IMR-90 (cell line): ENCODE measurements at regions not wholly inside any gene's neighbourhood (a gene's known extent, or its start where the extent isn't known, plus 50 kb on each side); places are given as distances from the start of the nearest gene placed in this dataset.

Experiments
- ATAC-seq: fragments of 200-7000 bp; cut with Tn5 transposase; 2 replicates; pipeline ENCODE4 v1.9.1; 2020; ENCODE audit warnings: low read depth, mild to moderate bottlenecking, moderate library complexity
- BruUV-seq: library from RNA; stranded (reverse); fragments of 400-500 nt; replicated peaks from 2 replicates; lab custom pipeline; 2021; lab: Mats Ljungman, UMichigan
- CTCF ChIA-PET: fragments of 300-600 bp; formaldehyde crosslinking; extraction: SDS; loops from one replicate; lab custom pipeline; 2021; ENCODE audit warnings: antibody characterized with exemption; lab: Yijun Ruan, JAX
- POLR2A ChIA-PET: fragments of 300-600 bp; sonication (Branson Sonifier 250); formaldehyde crosslinking; loops from one replicate; lab custom pipeline; 2022; ENCODE audit warnings: antibody characterized with exemption; ENCODE audit not compliant: unreplicated experiment; lab: Charles Lee
- DNase-seq: peaks from one replicate; pipeline ENCODE4 v3.0.0; 2013
- H2AFZ ChIP-seq: replicated peaks from 2 replicates; pipeline ENCODE3; 2013; ENCODE audit warnings: low read length, mild to moderate bottlenecking; ENCODE audit not compliant: poor library complexity
- H2AK5ac ChIP-seq: 2 replicates; pipeline ENCODE4 v1.6.1; 2013; ENCODE audit warnings: low read depth, low read length, inconsistent platforms
- H2AK9ac ChIP-seq: replicated peaks from 2 replicates; pipeline ENCODE3; 2013; ENCODE audit warnings: mild to moderate bottlenecking, low read depth, low read length, moderate library complexity; ENCODE audit not compliant: poor library complexity
- H2BK120ac ChIP-seq: 2 replicates; pipeline ENCODE4 v1.6.1; 2013; ENCODE audit warnings: low read depth, low read length, inconsistent platforms
- H2BK15ac ChIP-seq: 3 replicates; pipeline ENCODE4 v1.6.1; 2013; ENCODE audit warnings: low read depth, low read length, inconsistent platforms
- H2BK20ac ChIP-seq: 2 replicates; pipeline ENCODE4 v1.6.1; 2013; ENCODE audit warnings: low read depth, mild to moderate bottlenecking, inconsistent platforms, low read length, moderate library complexity
- H2BK5ac ChIP-seq: 2 replicates; pipeline ENCODE4 v1.6.1; 2013; ENCODE audit warnings: mild to moderate bottlenecking, low read depth, low read length, inconsistent platforms; ENCODE audit not compliant: poor library complexity, severe bottlenecking
- H3K14ac ChIP-seq: replicated peaks from 2 replicates; pipeline ENCODE4 v1.6.1; 2013; ENCODE audit warnings: low read depth, low read length, inconsistent platforms
- H3K18ac ChIP-seq: 2 replicates; pipeline ENCODE4 v1.6.1; 2013; ENCODE audit warnings: low read depth, low read length, control low read depth
- H3K23ac ChIP-seq: 2 replicates; pipeline ENCODE4 v1.6.1; 2013; ENCODE audit warnings: low read depth, low read length, inconsistent platforms
- H3K27ac ChIP-seq: 2 replicates; pipeline ENCODE4 v1.5.1; 2013; ENCODE audit warnings: mild to moderate bottlenecking, control low read depth, low read length; ENCODE audit not compliant: insufficient read depth
- H3K27me3 ChIP-seq: 2 replicates; pipeline ENCODE4 v1.6.1; 2013; ENCODE audit warnings: low read length; ENCODE audit not compliant: control insufficient read depth, insufficient read depth
- H3K36me3 ChIP-seq: 2 replicates; pipeline ENCODE4 v1.6.1; 2013; ENCODE audit warnings: low read length, mixed read lengths; ENCODE audit not compliant: control insufficient read depth, insufficient read depth
- H3K4ac ChIP-seq: 2 replicates; pipeline ENCODE4 v1.6.1; 2013; ENCODE audit warnings: low read depth, low read length, inconsistent platforms
- H3K4me1 ChIP-seq: 2 replicates; pipeline ENCODE4 v1.6.1; 2013; ENCODE audit warnings: low read length, mixed read lengths; ENCODE audit not compliant: control insufficient read depth, insufficient read depth
- H3K4me2 ChIP-seq: 2 replicates; pipeline ENCODE4 v1.6.1; 2013; ENCODE audit warnings: low read depth, mild to moderate bottlenecking, control low read depth, low read length, moderate library complexity
- H3K4me3 ChIP-seq: 2 replicates; pipeline ENCODE4 v1.5.1; 2013; ENCODE audit warnings: low read depth, mild to moderate bottlenecking, control low read depth, low read length, moderate library complexity; ENCODE audit not compliant: insufficient read depth
- H3K56ac ChIP-seq: 2 replicates; pipeline ENCODE4 v1.6.1; 2013; ENCODE audit warnings: low read length, inconsistent platforms; ENCODE audit not compliant: insufficient read depth; ENCODE audit errors: extremely low read depth
- H3K79me1 ChIP-seq, 2 experiments: 2 replicates each; pipeline ENCODE4 v1.6.1; 2013; ENCODE audit warnings: low read length in 2 of 2, inconsistent platforms in 1 of 2, low read depth in 1 of 2
- H3K9ac ChIP-seq: 2 replicates; pipeline ENCODE4 v1.6.1; 2013; ENCODE audit warnings: low read depth, low read length, control low read depth
- H3K9me1 ChIP-seq: 2 replicates; pipeline ENCODE4 v1.6.1; 2013; ENCODE audit warnings: low read length, inconsistent platforms; ENCODE audit not compliant: insufficient read depth
- H3K9me3 ChIP-seq: 2 replicates; pipeline ENCODE4 v1.6.1; 2013; ENCODE audit warnings: low read length; ENCODE audit not compliant: control insufficient read depth, insufficient read depth
- H4K20me1 ChIP-seq: 2 replicates; pipeline ENCODE4 v1.6.1; 2013; ENCODE audit warnings: low read length, inconsistent platforms; ENCODE audit not compliant: insufficient read depth
- H4K5ac ChIP-seq: 2 replicates; pipeline ENCODE4 v1.6.1; 2013; ENCODE audit warnings: mild to moderate bottlenecking, low read depth, low read length, control low read depth
- H4K8ac ChIP-seq, 2 experiments: 2 replicates each; pipeline ENCODE4 v1.6.1; 2013; ENCODE audit warnings: low read depth in 2 of 2, low read length in 2 of 2, control low read depth in 1 of 2, inconsistent platforms in 1 of 2
- H4K91ac ChIP-seq: 2 replicates; pipeline ENCODE4 v1.6.1; 2013; ENCODE audit warnings: low read depth, low read length, inconsistent platforms; ENCODE audit not compliant: insufficient read depth
- BHLHE40 ChIP-seq: fragments of 150-350 bp; IDR thresholded peaks from 2 replicates; pipeline ENCODE4 v1.6.1; 2016; ENCODE audit warnings: mild to moderate bottlenecking, low read depth, low read length
- CEBPB ChIP-seq: IDR thresholded peaks from 2 replicates; pipeline ENCODE4 v1.6.1; 2012; ENCODE audit warnings: low read depth, low read length, improper control_type of control experiment
- CHD1 ChIP-seq: IDR thresholded peaks from 2 replicates; pipeline ENCODE4 v1.6.1; 2012; ENCODE audit warnings: low read depth, low read length, improper control_type of control experiment
- ELK1 ChIP-seq: fragments of 150-350 bp; IDR thresholded peaks from 2 replicates; pipeline ENCODE4 v1.6.1; 2016; ENCODE audit warnings: low read depth, mild to moderate bottlenecking, low read length, moderate library complexity, borderline replicate concordance
- FOS ChIP-seq: fragments of 150-350 bp; IDR thresholded peaks from 2 replicates; pipeline ENCODE4 v1.6.1; 2016; ENCODE audit warnings: low read depth, low read length
- MAFK ChIP-seq: IDR thresholded peaks from 2 replicates; pipeline ENCODE4 v1.6.1; 2012; ENCODE audit warnings: low read depth, low read length, improper control_type of control experiment
- MAZ ChIP-seq: IDR thresholded peaks from 2 replicates; pipeline ENCODE4 v1.6.1; 2012; ENCODE audit warnings: low read depth, mild to moderate bottlenecking, low read length, improper control_type of control experiment, moderate library complexity, borderline replicate concordance
- MXI1 ChIP-seq: IDR thresholded peaks from 2 replicates; pipeline ENCODE4 v1.6.1; 2012; ENCODE audit warnings: low read depth, mild to moderate bottlenecking, low read length, moderate library complexity, borderline replicate concordance
- NFE2L2 ChIP-seq: fragments of 150-350 bp; IDR thresholded peaks from 2 replicates; pipeline ENCODE4 v1.6.1; 2016; ENCODE audit warnings: low read depth, mild to moderate bottlenecking, low read length
- POLR2A ChIP-seq: IDR thresholded peaks from 2 replicates; pipeline ENCODE4 v1.6.1; 2012; ENCODE audit warnings: mild to moderate bottlenecking, low read depth, low read length
- RAD21 ChIP-seq: IDR thresholded peaks from 2 replicates; pipeline ENCODE4 v1.6.1; 2012; ENCODE audit warnings: low read length, improper control_type of control experiment
- RCOR1 ChIP-seq: IDR thresholded peaks from 2 replicates; pipeline ENCODE4 v1.6.1; 2012; ENCODE audit warnings: mild to moderate bottlenecking, low read length, improper control_type of control experiment; ENCODE audit not compliant: insufficient replicate concordance
- RFX5 ChIP-seq: IDR thresholded peaks from 2 replicates; pipeline ENCODE4 v1.8.0; 2012; ENCODE audit warnings: low read depth, mild to moderate bottlenecking, low read length, moderate library complexity
- SMC3 ChIP-seq: fragments of 150-350 bp; IDR thresholded peaks from 2 replicates; pipeline ENCODE4 v1.6.1; 2016; ENCODE audit warnings: low read depth, mild to moderate bottlenecking, antibody characterized with exemption, low read length, moderate library complexity
- WGBS, 2 experiments: methylation state at CpG; one replicate each; pipeline versions ENCODE4 v1.1.5 to v1.1.7; 2013; ENCODE audit warnings: missing lambda C conversion rate in 2 of 2; ENCODE audit not compliant: insufficient read length in 1 of 2; ENCODE audit errors: extremely low coverage in 2 of 2; 5-methylcytosine and 5-hydroxymethylcytosine counted together
- dilution Hi-C: fragments of 300-500 bp; cut with HindIII; formaldehyde crosslinking; loops from one replicate; pipeline ENCODE4 v1.14.3; 2018; ENCODE audit warnings: low sequenced_read_pairs; ENCODE audit not compliant: unreplicated experiment
- in situ Hi-C: fragments of 300-500 bp; cut with MboI; formaldehyde crosslinking; loops from 3 replicates; pipeline ENCODE4 v1.14.3; 2019; ENCODE audit warnings: low sequenced_read_pairs, inconsistent platforms, mixed read lengths
- intact Hi-C: fragments of 100-400 bp; cut with micrococcal nuclease; formaldehyde crosslinking; loops from 2 replicates; pipeline ENCODE4 v1.10.0; 2022
- TF ChIP-seq, protein P1 (sequence below): conservative IDR thresholded peaks from 2 replicates; pipeline ENCODE4 v1.5.1; 2012; ENCODE audit warnings: mild to moderate bottlenecking, low read depth, low read length, improper control_type of control experiment
- TF ChIP-seq, protein P2 (sequence below): fragments of 150-350 bp; IDR thresholded peaks from 2 replicates; pipeline ENCODE4 v1.6.1; 2017; ENCODE audit warnings: mild to moderate bottlenecking, antibody characterized with exemption, low read length, low read depth

DNA sequence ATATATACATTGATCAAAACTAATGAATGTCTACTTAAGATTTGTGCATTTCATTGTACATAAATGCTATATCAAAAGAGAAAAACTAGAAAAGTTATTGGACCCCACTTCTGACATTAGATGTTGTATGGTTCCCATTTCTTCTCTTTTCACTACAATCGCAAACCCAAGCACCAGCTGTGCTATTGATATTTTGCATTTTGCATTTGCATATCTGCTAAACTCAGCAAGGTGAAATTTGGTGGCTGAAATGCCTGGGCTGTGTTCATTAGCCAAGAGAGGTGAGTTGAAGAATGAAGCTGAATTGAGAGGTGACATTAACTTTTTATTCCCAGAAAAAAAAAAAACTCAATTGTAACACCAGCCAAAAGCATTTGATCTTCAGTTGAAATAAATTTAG lies 232.1 kb upstream of the TENT5A start:
- no peaks in the 10 kb centered on the region for H3K79me1 ChIP-seq
- no peak overlapping the region for H3K18ac ChIP-seq
- no peak for ATAC-seq
- no peak overlapping the region for H3K4me2 ChIP-seq
- no peak overlapping the region for H3K9ac ChIP-seq
- H2BK20ac ChIP-seq = no peak overlapping the region
- H2BK5ac ChIP-seq = no peak overlapping the region
- no peak overlapping the region for H4K5ac ChIP-seq
- H3K4me3 ChIP-seq = no peak overlapping the region
- H4K20me1 ChIP-seq = no peaks in the 10 kb centered on the region
- ChIA-PET CTCF (interaction anchor here (0.7 kb wide), 1 partner anchor 39 kb away, joined by 3 read pairs; no protein-coding TSS in a partner anchor), POLR2A (no interaction called here)
- H2AK9ac ChIP-seq = no peak overlapping the region
- peak overlapping the region; percentile 33; the same call in 1 of the 2 replicates for H2AK5ac ChIP-seq
- H3K9me3 ChIP-seq = no peaks in the 10 kb centered on the region
- peaks cover 2% of the 10 kb centered on the region; the same call in 1 of the 2 replicates for H3K4me1 ChIP-seq
- H3K56ac ChIP-seq = no peak overlapping the region
- H4K8ac ChIP-seq = no peak overlapping the region
- H3K36me3 ChIP-seq = no peaks in the 10 kb centered on the region
- no peaks in the 10 kb centered on the region for H3K27me3 ChIP-seq
- H2BK120ac ChIP-seq = no peak overlapping the region; the same call in 1 of the 2 replicates
- H3K4ac ChIP-seq = no peak overlapping the region
- in situ Hi-C loops (no loop called here), dilution Hi-C loops (no loop called here), intact Hi-C loops (no loop called here)
- no peak overlapping the region for H2AFZ ChIP-seq
- no peak overlapping the region; the same call in 1 of the 2 replicates for H3K23ac ChIP-seq
- WGBS, 2 experiments = no CpG with 5 or more reads among the region's 1 CpG
- no peaks in the 10 kb centered on the region for H3K9me1 ChIP-seq
- H3K27ac ChIP-seq = no peak overlapping the region
- no peak overlapping the region; the same call in 2 of the 3 replicates for H2BK15ac ChIP-seq
- no TSS peak for BruUV-seq
- no peak overlapping the region for H3K14ac ChIP-seq
- H4K91ac ChIP-seq = no peak overlapping the region
- no peak for TF ChIP-seq MAZ
- no peak for TF ChIP-seq MXI1
- TF ChIP-seq SMC3 = no peak
- TF ChIP-seq POLR2A = no peak
- no peak for TF ChIP-seq CHD1
- TF ChIP-seq ELK1 = no peak
- no peak for TF ChIP-seq NFE2L2
- TF ChIP-seq CEBPB = no peak
- TF ChIP-seq, protein P1, sequence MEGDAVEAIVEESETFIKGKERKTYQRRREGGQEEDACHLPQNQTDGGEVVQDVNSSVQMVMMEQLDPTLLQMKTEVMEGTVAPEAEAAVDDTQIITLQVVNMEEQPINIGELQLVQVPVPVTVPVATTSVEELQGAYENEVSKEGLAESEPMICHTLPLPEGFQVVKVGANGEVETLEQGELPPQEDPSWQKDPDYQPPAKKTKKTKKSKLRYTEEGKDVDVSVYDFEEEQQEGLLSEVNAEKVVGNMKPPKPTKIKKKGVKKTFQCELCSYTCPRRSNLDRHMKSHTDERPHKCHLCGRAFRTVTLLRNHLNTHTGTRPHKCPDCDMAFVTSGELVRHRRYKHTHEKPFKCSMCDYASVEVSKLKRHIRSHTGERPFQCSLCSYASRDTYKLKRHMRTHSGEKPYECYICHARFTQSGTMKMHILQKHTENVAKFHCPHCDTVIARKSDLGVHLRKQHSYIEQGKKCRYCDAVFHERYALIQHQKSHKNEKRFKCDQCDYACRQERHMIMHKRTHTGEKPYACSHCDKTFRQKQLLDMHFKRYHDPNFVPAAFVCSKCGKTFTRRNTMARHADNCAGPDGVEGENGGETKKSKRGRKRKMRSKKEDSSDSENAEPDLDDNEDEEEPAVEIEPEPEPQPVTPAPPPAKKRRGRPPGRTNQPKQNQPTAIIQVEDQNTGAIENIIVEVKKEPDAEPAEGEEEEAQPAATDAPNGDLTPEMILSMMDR = no peak
- TF ChIP-seq RAD21 = no peak
- TF ChIP-seq RFX5 = no peak
- TF ChIP-seq MAFK = no peak
- TF ChIP-seq FOS = no peak
- TF ChIP-seq, protein P2, sequence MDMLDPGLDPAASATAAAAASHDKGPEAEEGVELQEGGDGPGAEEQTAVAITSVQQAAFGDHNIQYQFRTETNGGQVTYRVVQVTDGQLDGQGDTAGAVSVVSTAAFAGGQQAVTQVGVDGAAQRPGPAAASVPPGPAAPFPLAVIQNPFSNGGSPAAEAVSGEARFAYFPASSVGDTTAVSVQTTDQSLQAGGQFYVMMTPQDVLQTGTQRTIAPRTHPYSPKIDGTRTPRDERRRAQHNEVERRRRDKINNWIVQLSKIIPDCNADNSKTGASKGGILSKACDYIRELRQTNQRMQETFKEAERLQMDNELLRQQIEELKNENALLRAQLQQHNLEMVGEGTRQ = no peak
- no peak for TF ChIP-seq BHLHE40
- TF ChIP-seq RCOR1 = no peak
- DNase-seq = no peak
